H9 (cell line): ENCODE measurements at regions not wholly inside any gene's neighbourhood (a gene's known extent, or its start where the extent isn't known, plus 50 kb on each side); places are given as distances from the start of the nearest gene placed in this dataset.

Source experiments
- DNase-seq: peaks from one replicate; pipeline ENCODE4 v3.0.0-alpha.2; 2017
- H2AFZ ChIP-seq: one replicate; pipeline ENCODE4 v1.6.1; 2013; ENCODE audit warnings: mild to moderate bottlenecking, low read length, control low read depth, moderate library complexity
- H2AK5ac ChIP-seq: 2 replicates; pipeline ENCODE4 v1.6.1; 2013; ENCODE audit warnings: low read length, control low read depth, mixed read lengths; ENCODE audit not compliant: insufficient read length
- H2BK120ac ChIP-seq: one replicate; pipeline ENCODE4 v1.6.1; 2013; ENCODE audit warnings: low read depth, mild to moderate bottlenecking, low read length, control low read depth, inconsistent platforms; ENCODE audit not compliant: poor library complexity, severe bottlenecking
- H2BK12ac ChIP-seq: 2 replicates; pipeline ENCODE4 v1.6.1; 2013; ENCODE audit warnings: low read length, control low read depth, mixed read lengths, low read depth; ENCODE audit not compliant: insufficient read length
- H2BK15ac ChIP-seq: 2 replicates; pipeline ENCODE4 v1.6.1; 2013; ENCODE audit warnings: low read depth, low read length, control low read depth
- H2BK20ac ChIP-seq: one replicate; pipeline ENCODE4 v1.6.1; 2013; ENCODE audit warnings: low read depth, mild to moderate bottlenecking, low read length, control low read depth, inconsistent platforms; ENCODE audit not compliant: poor library complexity, severe bottlenecking
- H2BK5ac ChIP-seq: 2 replicates; pipeline ENCODE4 v1.6.1; 2013; ENCODE audit warnings: low read length, control low read depth, mixed read lengths; ENCODE audit not compliant: insufficient read length
- H3K14ac ChIP-seq: 2 replicates; pipeline ENCODE4 v1.6.1; 2013; ENCODE audit warnings: low read length, control low read depth; ENCODE audit not compliant: insufficient read depth
- H3K18ac ChIP-seq: 2 replicates; pipeline ENCODE4 v1.6.1; 2013; ENCODE audit warnings: low read depth, mild to moderate bottlenecking, mixed read lengths, low read length, control low read depth; ENCODE audit not compliant: insufficient read length
- H3K23ac ChIP-seq: 2 replicates; pipeline ENCODE4 v1.6.1; 2013; ENCODE audit warnings: low read length, control low read depth, mixed read lengths, low read depth; ENCODE audit not compliant: insufficient read length
- H3K23me2 ChIP-seq: 2 replicates; pipeline ENCODE4 v1.6.1; 2013; ENCODE audit warnings: low read depth, mild to moderate bottlenecking, mixed read lengths, low read length, control low read depth; ENCODE audit not compliant: insufficient read length, poor library complexity, severe bottlenecking
- H3K27ac ChIP-seq: 2 replicates; pipeline ENCODE4 v1.5.1; 2013; ENCODE audit warnings: low read length, control low read depth, mixed read lengths, low read depth; ENCODE audit not compliant: insufficient read length
- H3K27me3 ChIP-seq: 2 replicates; pipeline ENCODE4 v1.6.1; 2013; ENCODE audit warnings: low read length, control low read depth, inconsistent platforms; ENCODE audit not compliant: insufficient read depth
- H3K4ac ChIP-seq: 2 replicates; pipeline ENCODE4 v1.6.1; 2013; ENCODE audit warnings: low read depth, mild to moderate bottlenecking, control low read depth, inconsistent platforms, low read length, moderate library complexity
- H3K4me1 ChIP-seq: 2 replicates; pipeline ENCODE4 v1.6.1; 2013; ENCODE audit warnings: low read length, control low read depth, inconsistent platforms; ENCODE audit not compliant: insufficient read depth
- H3K4me2 ChIP-seq: 2 replicates; pipeline ENCODE4 v1.6.1; 2013; ENCODE audit warnings: low read length, control low read depth, mixed read lengths; ENCODE audit not compliant: insufficient read length, insufficient read depth
- H3K56ac ChIP-seq: 2 replicates; pipeline ENCODE4 v1.6.1; 2013; ENCODE audit warnings: low read depth, mild to moderate bottlenecking, mixed read lengths, low read length, control low read depth; ENCODE audit not compliant: insufficient read length
- H3K79me1 ChIP-seq: 2 replicates; pipeline ENCODE4 v1.6.1; 2013; ENCODE audit warnings: low read depth, mild to moderate bottlenecking, moderate library complexity, low read length, control low read depth, inconsistent platforms; ENCODE audit not compliant: insufficient read depth, poor library complexity, severe bottlenecking
- H3K79me2 ChIP-seq: 2 replicates; pipeline ENCODE4 v1.6.1; 2013; ENCODE audit warnings: low read length, control low read depth, inconsistent platforms; ENCODE audit not compliant: insufficient read depth
- H3K9ac ChIP-seq: 2 replicates; pipeline ENCODE4 v1.6.1; 2013; ENCODE audit warnings: low read length, control low read depth, mixed read lengths; ENCODE audit not compliant: insufficient read length; ENCODE audit errors: extremely low read depth
- H3K9me3 ChIP-seq: one replicate; pipeline ENCODE4 v1.6.1; 2013; ENCODE audit warnings: low read depth, low read length, inconsistent platforms; ENCODE audit not compliant: control insufficient read depth
- H3T11ph ChIP-seq: one replicate; pipeline ENCODE4 v1.6.1; 2013; ENCODE audit warnings: mild to moderate bottlenecking, low read length, control low read depth, inconsistent platforms
- H4K20me1 ChIP-seq: one replicate; pipeline ENCODE4 v1.6.1; 2013; ENCODE audit not compliant: control insufficient read depth, insufficient read length, insufficient read depth
- H4K5ac ChIP-seq: 2 replicates; pipeline ENCODE4 v1.6.1; 2013; ENCODE audit warnings: low read depth, mild to moderate bottlenecking, mixed read lengths, low read length, control low read depth; ENCODE audit not compliant: insufficient read length
- H4K8ac ChIP-seq: replicated peaks from 2 replicates; pipeline ENCODE4 v1.6.1; 2013; ENCODE audit warnings: low read length, control low read depth, mixed read lengths, low read depth; ENCODE audit not compliant: insufficient read length
- H4K91ac ChIP-seq: 2 replicates; pipeline ENCODE4 v1.6.1; 2013; ENCODE audit warnings: low read depth, mild to moderate bottlenecking, moderate library complexity, mixed read lengths, low read length, control low read depth; ENCODE audit not compliant: insufficient read length
- H3K27ac Mint-ChIP-seq, 3 experiments: 2 replicates in 2 of 3; 3 replicates in 1 of 3; pipeline ENCODE4 v1.8.0; 2020 to 2021; ENCODE audit warnings: mixed read lengths in 3 of 3, mild to moderate bottlenecking in 1 of 3, moderate library complexity in 1 of 3
- H3K27me3 Mint-ChIP-seq: 2 replicates; pipeline ENCODE4 v1.8.0; 2021; ENCODE audit warnings: low read depth, mild to moderate bottlenecking, moderate library complexity, mixed read lengths
- H3K36me3 Mint-ChIP-seq, 3 experiments: 2 replicates in 2 of 3; 3 replicates in 1 of 3; pipeline ENCODE4 v1.8.0; 2020 to 2021; ENCODE audit warnings: low read depth in 3 of 3, mixed read lengths in 3 of 3; ENCODE audit not compliant: insufficient read depth in 1 of 3
- H3K4me1 Mint-ChIP-seq, 2 experiments: 2 replicates each; pipeline ENCODE4 v1.8.0; 2020; ENCODE audit warnings: mixed read lengths in 2 of 2
- H3K4me3 Mint-ChIP-seq, 2 experiments: 2 replicates in 1 of 2; 3 replicates in 1 of 2; pipeline ENCODE4 v1.8.0; 2020 to 2021; ENCODE audit warnings: mild to moderate bottlenecking in 2 of 2, mixed read lengths in 2 of 2, moderate library complexity in 1 of 2
- H3K9me3 Mint-ChIP-seq, 2 experiments: 2 replicates in 1 of 2; 3 replicates in 1 of 2; pipeline ENCODE4 v1.8.0; 2020; ENCODE audit warnings: mild to moderate bottlenecking in 2 of 2, mixed read lengths in 2 of 2, moderate library complexity in 1 of 2
- CTCF ChIP-seq: fragments of 200-600 bp; sonication (generic); conservative IDR thresholded peaks from 3 replicates; pipeline ENCODE4 v1.8.0; 2021; ENCODE audit warnings: antibody characterized with exemption, mild to moderate bottlenecking
- WGBS: extraction: QIAGEN DNeasy Blood & Tissue Kit; methylation state at CpG from one replicate; pipeline ENCODE4 v1.1.7; 2013; ENCODE audit warnings: missing lambda C conversion rate, low lambda C conversion rate, mixed read lengths; ENCODE audit not compliant: insufficient read length; ENCODE audit errors: extremely low coverage; 5-methylcytosine and 5-hydroxymethylcytosine counted together

- H3T11ph ChIP-seq = no peak overlapping the region
- H3K4me1 ChIP-seq = no peaks in the 10 kb centered on the region
- Mint-ChIP-seq H3K36me3 (no peaks in the 10 kb centered on the region; a peak in 1 of 7 replicates), H3K4me1 (peaks cover 0 to 6% of the 10 kb centered on the region in 2 experiments; a peak in 2 of 4 replicates), H3K27ac (no peak overlapping the region), H3K27me3 (peaks cover 3% of the 10 kb centered on the region), H3K4me3 (no peak overlapping the region), H3K9me3 (peaks cover 0 to 4% of the 10 kb centered on the region in 2 experiments; a peak in 1 of 5 replicates)
- no peak overlapping the region for H3K23ac ChIP-seq
- no peak overlapping the region for H4K5ac ChIP-seq
- no peak overlapping the region for H3K9ac ChIP-seq
- H3K18ac ChIP-seq = no peak overlapping the region
- H4K91ac ChIP-seq = no peak overlapping the region
- TF ChIP-seq CTCF = no peak
- H3K79me1 ChIP-seq = no peaks in the 10 kb centered on the region
- no peak overlapping the region for H3K4ac ChIP-seq
- H4K8ac ChIP-seq = no peak overlapping the region
- no peaks in the 10 kb centered on the region for H3K9me3 ChIP-seq
- H3K23me2 ChIP-seq = no peaks in the 10 kb centered on the region
- no peak for DNase-seq
- no peak overlapping the region for H3K4me2 ChIP-seq
- H3K56ac ChIP-seq = no peak overlapping the region
- H3K27me3 ChIP-seq = no peaks in the 10 kb centered on the region
- no peaks in the 10 kb centered on the region for H4K20me1 ChIP-seq
- H3K79me2 ChIP-seq = no peaks in the 10 kb centered on the region; the same call in 1 of the 2 replicates
- H2BK20ac ChIP-seq = no peak overlapping the region
- WGBS = no CpG with 5 or more reads among the region's 6 CpGs
- H3K27ac ChIP-seq = no peak overlapping the region
- H2AFZ ChIP-seq = no peak overlapping the region
- H2BK15ac ChIP-seq = no peak overlapping the region
- no peak overlapping the region for H2AK5ac ChIP-seq
- no peak overlapping the region for H2BK120ac ChIP-seq
- no peak overlapping the region for H2BK12ac ChIP-seq
- H3K14ac ChIP-seq = no peak overlapping the region
- no peak overlapping the region for H2BK5ac ChIP-seq
Measured at GRCh38 chr2:46813020-46813415, 102.6 kb downstream of the MCFD2 start.
